H9 (cell line): ENCODE measurements at regions not wholly inside any gene's neighbourhood (a gene's known extent, or its start where the extent isn't known, plus 50 kb on each side); places are given as distances from the start of the nearest gene placed in this dataset.

ENCODE experiments used
- DNase-seq: peaks from one replicate; pipeline ENCODE4 v3.0.0-alpha.2; 2017
- H2AFZ ChIP-seq: one replicate; pipeline ENCODE4 v1.6.1; 2013; ENCODE audit warnings: mild to moderate bottlenecking, low read length, control low read depth, moderate library complexity
- H2AK5ac ChIP-seq: 2 replicates; pipeline ENCODE4 v1.6.1; 2013; ENCODE audit warnings: low read length, control low read depth, mixed read lengths; ENCODE audit not compliant: insufficient read length
- H2BK120ac ChIP-seq: one replicate; pipeline ENCODE4 v1.6.1; 2013; ENCODE audit warnings: low read depth, mild to moderate bottlenecking, low read length, control low read depth, inconsistent platforms; ENCODE audit not compliant: poor library complexity, severe bottlenecking
- H2BK12ac ChIP-seq: 2 replicates; pipeline ENCODE4 v1.6.1; 2013; ENCODE audit warnings: low read length, control low read depth, mixed read lengths, low read depth; ENCODE audit not compliant: insufficient read length
- H2BK15ac ChIP-seq: 2 replicates; pipeline ENCODE4 v1.6.1; 2013; ENCODE audit warnings: low read depth, low read length, control low read depth
- H2BK20ac ChIP-seq: one replicate; pipeline ENCODE4 v1.6.1; 2013; ENCODE audit warnings: low read depth, mild to moderate bottlenecking, low read length, control low read depth, inconsistent platforms; ENCODE audit not compliant: poor library complexity, severe bottlenecking
- H2BK5ac ChIP-seq: 2 replicates; pipeline ENCODE4 v1.6.1; 2013; ENCODE audit warnings: low read length, control low read depth, mixed read lengths; ENCODE audit not compliant: insufficient read length
- H3K14ac ChIP-seq: 2 replicates; pipeline ENCODE4 v1.6.1; 2013; ENCODE audit warnings: low read length, control low read depth; ENCODE audit not compliant: insufficient read depth
- H3K18ac ChIP-seq: 2 replicates; pipeline ENCODE4 v1.6.1; 2013; ENCODE audit warnings: low read depth, mild to moderate bottlenecking, mixed read lengths, low read length, control low read depth; ENCODE audit not compliant: insufficient read length
- H3K23ac ChIP-seq: 2 replicates; pipeline ENCODE4 v1.6.1; 2013; ENCODE audit warnings: low read length, control low read depth, mixed read lengths, low read depth; ENCODE audit not compliant: insufficient read length
- H3K23me2 ChIP-seq: 2 replicates; pipeline ENCODE4 v1.6.1; 2013; ENCODE audit warnings: low read depth, mild to moderate bottlenecking, mixed read lengths, low read length, control low read depth; ENCODE audit not compliant: insufficient read length, poor library complexity, severe bottlenecking
- H3K27ac ChIP-seq: 2 replicates; pipeline ENCODE4 v1.5.1; 2013; ENCODE audit warnings: low read length, control low read depth, mixed read lengths, low read depth; ENCODE audit not compliant: insufficient read length
- H3K27me3 ChIP-seq: 2 replicates; pipeline ENCODE4 v1.6.1; 2013; ENCODE audit warnings: low read length, control low read depth, inconsistent platforms; ENCODE audit not compliant: insufficient read depth
- H3K4ac ChIP-seq: 2 replicates; pipeline ENCODE4 v1.6.1; 2013; ENCODE audit warnings: low read depth, mild to moderate bottlenecking, control low read depth, inconsistent platforms, low read length, moderate library complexity
- H3K4me1 ChIP-seq: 2 replicates; pipeline ENCODE4 v1.6.1; 2013; ENCODE audit warnings: low read length, control low read depth, inconsistent platforms; ENCODE audit not compliant: insufficient read depth
- H3K4me2 ChIP-seq: 2 replicates; pipeline ENCODE4 v1.6.1; 2013; ENCODE audit warnings: low read length, control low read depth, mixed read lengths; ENCODE audit not compliant: insufficient read length, insufficient read depth
- H3K56ac ChIP-seq: 2 replicates; pipeline ENCODE4 v1.6.1; 2013; ENCODE audit warnings: low read depth, mild to moderate bottlenecking, mixed read lengths, low read length, control low read depth; ENCODE audit not compliant: insufficient read length
- H3K79me1 ChIP-seq: 2 replicates; pipeline ENCODE4 v1.6.1; 2013; ENCODE audit warnings: low read depth, mild to moderate bottlenecking, moderate library complexity, low read length, control low read depth, inconsistent platforms; ENCODE audit not compliant: insufficient read depth, poor library complexity, severe bottlenecking
- H3K79me2 ChIP-seq: 2 replicates; pipeline ENCODE4 v1.6.1; 2013; ENCODE audit warnings: low read length, control low read depth, inconsistent platforms; ENCODE audit not compliant: insufficient read depth
- H3K9ac ChIP-seq: 2 replicates; pipeline ENCODE4 v1.6.1; 2013; ENCODE audit warnings: low read length, control low read depth, mixed read lengths; ENCODE audit not compliant: insufficient read length; ENCODE audit errors: extremely low read depth
- H3K9me3 ChIP-seq: one replicate; pipeline ENCODE4 v1.6.1; 2013; ENCODE audit warnings: low read depth, low read length, inconsistent platforms; ENCODE audit not compliant: control insufficient read depth
- H3T11ph ChIP-seq: one replicate; pipeline ENCODE4 v1.6.1; 2013; ENCODE audit warnings: mild to moderate bottlenecking, low read length, control low read depth, inconsistent platforms
- H4K20me1 ChIP-seq: one replicate; pipeline ENCODE4 v1.6.1; 2013; ENCODE audit not compliant: control insufficient read depth, insufficient read length, insufficient read depth
- H4K5ac ChIP-seq: 2 replicates; pipeline ENCODE4 v1.6.1; 2013; ENCODE audit warnings: low read depth, mild to moderate bottlenecking, mixed read lengths, low read length, control low read depth; ENCODE audit not compliant: insufficient read length
- H4K8ac ChIP-seq: replicated peaks from 2 replicates; pipeline ENCODE4 v1.6.1; 2013; ENCODE audit warnings: low read length, control low read depth, mixed read lengths, low read depth; ENCODE audit not compliant: insufficient read length
- H4K91ac ChIP-seq: 2 replicates; pipeline ENCODE4 v1.6.1; 2013; ENCODE audit warnings: low read depth, mild to moderate bottlenecking, moderate library complexity, mixed read lengths, low read length, control low read depth; ENCODE audit not compliant: insufficient read length
- H3K27ac Mint-ChIP-seq, 3 experiments: 2 replicates in 2 of 3; 3 replicates in 1 of 3; pipeline ENCODE4 v1.8.0; 2020 to 2021; ENCODE audit warnings: mixed read lengths in 3 of 3, mild to moderate bottlenecking in 1 of 3, moderate library complexity in 1 of 3
- H3K27me3 Mint-ChIP-seq: 2 replicates; pipeline ENCODE4 v1.8.0; 2021; ENCODE audit warnings: low read depth, mild to moderate bottlenecking, moderate library complexity, mixed read lengths
- H3K36me3 Mint-ChIP-seq, 3 experiments: 2 replicates in 2 of 3; 3 replicates in 1 of 3; pipeline ENCODE4 v1.8.0; 2020 to 2021; ENCODE audit warnings: low read depth in 3 of 3, mixed read lengths in 3 of 3; ENCODE audit not compliant: insufficient read depth in 1 of 3
- H3K4me1 Mint-ChIP-seq, 2 experiments: 2 replicates each; pipeline ENCODE4 v1.8.0; 2020; ENCODE audit warnings: mixed read lengths in 2 of 2
- H3K4me3 Mint-ChIP-seq, 2 experiments: 2 replicates in 1 of 2; 3 replicates in 1 of 2; pipeline ENCODE4 v1.8.0; 2020 to 2021; ENCODE audit warnings: mild to moderate bottlenecking in 2 of 2, mixed read lengths in 2 of 2, moderate library complexity in 1 of 2
- H3K9me3 Mint-ChIP-seq, 2 experiments: 2 replicates in 1 of 2; 3 replicates in 1 of 2; pipeline ENCODE4 v1.8.0; 2020; ENCODE audit warnings: mild to moderate bottlenecking in 2 of 2, mixed read lengths in 2 of 2, moderate library complexity in 1 of 2
- CTCF ChIP-seq: fragments of 200-600 bp; sonication (generic); conservative IDR thresholded peaks from 3 replicates; pipeline ENCODE4 v1.8.0; 2021; ENCODE audit warnings: antibody characterized with exemption, mild to moderate bottlenecking
- WGBS: extraction: QIAGEN DNeasy Blood & Tissue Kit; methylation state at CpG from one replicate; pipeline ENCODE4 v1.1.7; 2013; ENCODE audit warnings: missing lambda C conversion rate, low lambda C conversion rate, mixed read lengths; ENCODE audit not compliant: insufficient read length; ENCODE audit errors: extremely low coverage; 5-methylcytosine and 5-hydroxymethylcytosine counted together

GRCh38 chr14:51545396-51545795 lies 106.3 kb upstream of the FRMD6 start:
- no peak overlapping the region for H4K5ac ChIP-seq
- WGBS: no CpG with 5 or more reads among the region's 3 CpGs
- no peak overlapping the region for H3K14ac ChIP-seq
- H3K56ac ChIP-seq: no peak overlapping the region
- no peak overlapping the region for H3K18ac ChIP-seq
- H2AFZ ChIP-seq: no peak overlapping the region
- no peaks in the 10 kb centered on the region for H3K27me3 ChIP-seq
- no peak overlapping the region for H2AK5ac ChIP-seq
- H4K20me1 ChIP-seq: no peaks in the 10 kb centered on the region
- no peaks in the 10 kb centered on the region for H3K23me2 ChIP-seq
- H3K23ac ChIP-seq: no peak overlapping the region
- no peak overlapping the region for H4K8ac ChIP-seq
- H3K4me1 ChIP-seq: no peaks in the 10 kb centered on the region
- H3K4ac ChIP-seq: no peak overlapping the region
- H2BK5ac ChIP-seq: no peak overlapping the region
- H3K36me3 Mint-ChIP-seq: no peaks in the 10 kb centered on the region
- H2BK120ac ChIP-seq: no peak overlapping the region
- H3K27ac ChIP-seq: no peak overlapping the region
- no peaks in the 10 kb centered on the region for H3K9me3 Mint-ChIP-seq
- H2BK20ac ChIP-seq: no peak overlapping the region
- H3T11ph ChIP-seq: no peak overlapping the region
- H2BK12ac ChIP-seq: no peak overlapping the region
- no peak for TF ChIP-seq CTCF
- no peak overlapping the region for H3K27ac Mint-ChIP-seq
- peaks cover 7% of the 10 kb centered on the region in 2 experiments for H3K4me1 Mint-ChIP-seq
- no peaks in the 10 kb centered on the region for H3K79me1 ChIP-seq
- no peak overlapping the region for H3K4me3 Mint-ChIP-seq
- no peak overlapping the region for H3K9ac ChIP-seq
- no peaks in the 10 kb centered on the region for H3K9me3 ChIP-seq
- no peak overlapping the region for H2BK15ac ChIP-seq
- no peaks in the 10 kb centered on the region for H3K79me2 ChIP-seq
- H3K4me2 ChIP-seq: no peak overlapping the region
- no peak overlapping the region for H4K91ac ChIP-seq
- H3K27me3 Mint-ChIP-seq: no peaks in the 10 kb centered on the region
- no peak for DNase-seq
